ENCODE measurements at regions not wholly inside any gene's neighbourhood (a gene's known extent, or its start where the extent isn't known, plus 50 kb on each side); places are given as distances from the start of the nearest gene placed in this dataset.

DNA sequence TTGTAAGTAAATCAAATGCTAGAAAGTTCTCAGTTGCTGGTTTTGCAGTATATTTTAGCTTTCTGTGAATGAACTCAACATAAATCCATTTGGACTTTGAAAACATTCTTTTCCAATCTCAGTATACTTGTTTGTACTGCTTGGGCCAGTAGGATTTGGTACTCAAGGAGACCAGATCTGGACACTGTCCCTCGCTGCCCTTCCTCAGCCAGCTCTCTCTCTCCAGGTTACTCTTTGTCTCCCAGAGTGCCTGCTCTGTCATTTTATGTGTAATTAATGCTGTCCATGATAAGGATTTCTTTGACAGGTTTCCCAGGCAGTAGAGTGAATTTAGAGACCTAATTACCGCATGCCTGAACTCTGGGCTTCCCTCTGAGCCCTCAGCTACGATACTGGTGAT lies 344.6 kb upstream of the SGCD start:
- H3K27me3 ChIP-seq (ENCODE audit: insufficient read depth, low read length, poor library complexity): peaks cover 6% of the 10 kb centered on the region
- no peak for ATAC-seq (ENCODE audit: insufficient read depth, low read depth)
- DNase-seq: no peak
- no peak overlapping the region for H2AFZ ChIP-seq (ENCODE audit: low read depth, low read length)
- H3K9ac ChIP-seq (ENCODE audit: low read depth, low read length): no peak overlapping the region
- H3K4me2 ChIP-seq (ENCODE audit: insufficient read depth, low read length): no peak overlapping the region
- TF ChIP-seq EZH2 (IDR thresholded peaks at IDR 0.05; ENCODE audit: borderline replicate concordance, low read depth, low read length, severe bottlenecking) (no peak), CTCF (IDR thresholded peaks at IDR 0.05; ENCODE audit: borderline replicate concordance, extremely low read depth, low read length, poor library complexity, severe bottlenecking) (no peak)
- H3K27ac ChIP-seq (ENCODE audit: low read length): no peak overlapping the region
- no peaks in the 10 kb centered on the region for H3K79me2 ChIP-seq (ENCODE audit: insufficient read depth, low read length)
- H4K20me1 ChIP-seq (ENCODE audit: insufficient read depth, low read length): no peaks in the 10 kb centered on the region
- H3K9me3 ChIP-seq (ENCODE audit: insufficient read depth, low read length, severe bottlenecking): no peaks in the 10 kb centered on the region
- H3K4me3 ChIP-seq (ENCODE audit: low read depth in 1 of 2, low read length in 2 of 2): no peak overlapping the region
- no peaks in the 10 kb centered on the region for H3K4me1 ChIP-seq (ENCODE audit: insufficient read depth, low read length)
- no peaks in the 10 kb centered on the region for H3K36me3 ChIP-seq (ENCODE audit: insufficient read depth, low read length)

DNA sequence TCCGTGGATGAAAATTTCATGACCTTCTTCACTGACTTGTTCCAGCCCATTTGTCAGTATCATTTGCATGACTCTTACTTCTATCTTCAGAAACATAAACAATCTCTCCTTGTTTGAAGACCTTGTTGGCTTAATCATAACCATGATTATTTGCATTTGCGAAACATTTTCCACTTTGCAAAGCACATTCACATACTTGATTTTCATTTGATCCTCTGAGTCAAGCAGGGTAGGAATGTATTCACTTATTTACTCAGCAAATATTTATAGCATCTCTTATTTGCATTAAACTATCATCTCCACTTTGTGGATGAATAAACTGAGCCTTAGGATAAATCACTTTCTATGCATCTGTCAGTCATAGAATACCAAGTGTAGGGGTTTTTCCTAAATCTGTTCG lies 343.0 kb upstream of the SGCD start:
- Histone ChIP-seq H4K20me1 (ENCODE audit: insufficient read depth, low read length) (no peaks in the 10 kb centered on the region), H3K79me2 (ENCODE audit: insufficient read depth, low read length) (no peaks in the 10 kb centered on the region), H3K9me3 (ENCODE audit: insufficient read depth, low read length, severe bottlenecking) (no peaks in the 10 kb centered on the region), H3K27ac (ENCODE audit: low read length) (no peak overlapping the region), H3K4me2 (ENCODE audit: insufficient read depth, low read length) (no peak overlapping the region), H3K4me3 (ENCODE audit: low read depth in 1 of 2, low read length in 2 of 2) (no peak overlapping the region), H3K9ac (ENCODE audit: low read depth, low read length) (no peak overlapping the region), H2AFZ (ENCODE audit: low read depth, low read length) (no peak overlapping the region), H3K4me1 (ENCODE audit: insufficient read depth, low read length) (no peaks in the 10 kb centered on the region), H3K36me3 (ENCODE audit: insufficient read depth, low read length) (no peaks in the 10 kb centered on the region), H3K27me3 (ENCODE audit: insufficient read depth, low read length, poor library complexity) (peaks cover 6% of the 10 kb centered on the region)
- ATAC-seq (ENCODE audit: insufficient read depth, low read depth) (no peak), DNase-seq (no peak)
- TF ChIP-seq EZH2 (IDR thresholded peaks at IDR 0.05; ENCODE audit: borderline replicate concordance, low read depth, low read length, severe bottlenecking): no peak
- no peak for TF ChIP-seq CTCF (IDR thresholded peaks at IDR 0.05; ENCODE audit: borderline replicate concordance, extremely low read depth, low read length, poor library complexity, severe bottlenecking)

- Histone ChIP-seq H3K4me2 (ENCODE audit: insufficient read depth, low read length) (no peak overlapping the region), H3K4me3 (ENCODE audit: low read depth in 1 of 2, low read length in 2 of 2) (no peak overlapping the region), H2AFZ (ENCODE audit: low read depth, low read length) (no peak overlapping the region), H4K20me1 (ENCODE audit: insufficient read depth, low read length) (no peaks in the 10 kb centered on the region), H3K9me3 (ENCODE audit: insufficient read depth, low read length, severe bottlenecking) (no peaks in the 10 kb centered on the region), H3K9ac (ENCODE audit: low read depth, low read length) (no peak overlapping the region), H3K27ac (ENCODE audit: low read length) (no peak overlapping the region), H3K79me2 (ENCODE audit: insufficient read depth, low read length) (no peaks in the 10 kb centered on the region), H3K36me3 (ENCODE audit: insufficient read depth, low read length) (no peaks in the 10 kb centered on the region), H3K27me3 (ENCODE audit: insufficient read depth, low read length, poor library complexity) (no peaks in the 10 kb centered on the region), H3K4me1 (ENCODE audit: insufficient read depth, low read length) (no peaks in the 10 kb centered on the region)
- no peak for ATAC-seq (ENCODE audit: insufficient read depth, low read depth)
- DNase-seq: no peak
- TF ChIP-seq EZH2 (IDR thresholded peaks at IDR 0.05; ENCODE audit: borderline replicate concordance, low read depth, low read length, severe bottlenecking) (no peak), CTCF (IDR thresholded peaks at IDR 0.05; ENCODE audit: borderline replicate concordance, extremely low read depth, low read length, poor library complexity, severe bottlenecking) (no peak)
These were observed 339.6 kb upstream of the SGCD start for GRCh38 chr5:155987265-155987810.

DNA sequence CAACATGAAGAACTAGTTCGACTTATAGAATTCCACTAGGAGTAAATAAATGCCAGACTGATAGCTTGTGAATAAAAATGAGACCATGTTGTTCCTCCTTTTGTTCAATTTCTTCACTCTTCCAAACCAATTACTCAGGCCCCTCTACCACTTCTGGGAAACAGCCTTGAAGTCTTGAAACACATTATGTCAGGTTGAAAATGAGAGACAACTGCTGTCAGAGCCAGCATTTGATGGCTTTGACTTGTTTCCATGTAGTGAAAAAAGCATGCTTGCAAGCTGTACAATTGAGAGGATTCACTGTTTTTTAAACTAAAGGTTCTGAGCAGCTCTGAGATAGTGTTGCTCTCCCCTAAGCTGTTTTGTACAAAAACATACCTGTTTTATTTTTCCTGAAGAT lies 337.1 kb upstream of the SGCD start:
- DNase-seq: no peak
- TF ChIP-seq CTCF (IDR thresholded peaks at IDR 0.05; ENCODE audit: borderline replicate concordance, extremely low read depth, low read length, poor library complexity, severe bottlenecking) (no peak), EZH2 (IDR thresholded peaks at IDR 0.05; ENCODE audit: borderline replicate concordance, low read depth, low read length, severe bottlenecking) (no peak)
- no peak overlapping the region for H3K9ac ChIP-seq (ENCODE audit: low read depth, low read length)

More for the DNA sequence above, 337.1 kb upstream of the SGCD start:
- H3K4me2 ChIP-seq (ENCODE audit: insufficient read depth, low read length): no peak overlapping the region
- ATAC-seq (ENCODE audit: insufficient read depth, low read depth): no peak
- H3K9me3 ChIP-seq (ENCODE audit: insufficient read depth, low read length, severe bottlenecking): no peaks in the 10 kb centered on the region
- no peak overlapping the region for H2AFZ ChIP-seq (ENCODE audit: low read depth, low read length)
- no peak overlapping the region for H3K27ac ChIP-seq (ENCODE audit: low read length)
- no peaks in the 10 kb centered on the region for H4K20me1 ChIP-seq (ENCODE audit: insufficient read depth, low read length)
- H3K36me3 ChIP-seq (ENCODE audit: insufficient read depth, low read length): no peaks in the 10 kb centered on the region
- H3K27me3 ChIP-seq (ENCODE audit: insufficient read depth, low read length, poor library complexity): no peaks in the 10 kb centered on the region
- no peaks in the 10 kb centered on the region for H3K79me2 ChIP-seq (ENCODE audit: insufficient read depth, low read length)
- H3K4me1 ChIP-seq (ENCODE audit: insufficient read depth, low read length): no peaks in the 10 kb centered on the region
- H3K4me3 ChIP-seq (ENCODE audit: low read depth in 1 of 2, low read length in 2 of 2): no peak overlapping the region

Data from DND-41 (cell line).